NB4 (cell line): ENCODE measurements at regions not wholly inside any gene's neighbourhood (a gene's known extent, or its start where the extent isn't known, plus 50 kb on each side); places are given as distances from the start of the nearest gene placed in this dataset.

Experiments
- DNase-seq: peaks from one replicate; pipeline ENCODE4 v3.0.0; 2010; ENCODE audit warnings: low read depth
- H3K4me3 ChIP-seq: one replicate; pipeline ENCODE4 v1.5.1; 2011; ENCODE audit warnings: mild to moderate bottlenecking, low read depth, low read length, moderate library complexity
- CTCF ChIP-seq: IDR thresholded peaks from one replicate; pipeline ENCODE4 v1.5.1; 2012; ENCODE audit warnings: low read depth, low read length
- MAX ChIP-seq: IDR thresholded peaks from 2 replicates; pipeline ENCODE4 v1.6.1; 2011; ENCODE audit warnings: low read depth, low read length
- MYC ChIP-seq: IDR thresholded peaks from 2 replicates; pipeline ENCODE4 v1.6.1; 2011; ENCODE audit warnings: low read depth, low read length
- POLR2A ChIP-seq: IDR thresholded peaks from 2 replicates; pipeline ENCODE4 v1.6.1; 2011; ENCODE audit warnings: mild to moderate bottlenecking; ENCODE audit not compliant: insufficient read length; ENCODE audit errors: extremely low read depth

- TF ChIP-seq CTCF (no peak), POLR2A (no peak), MYC (no peak), MAX (no peak)
Measured at GRCh38 chr3:113051787-113052186, 61.0 kb downstream of the GTPBP8 start.

GRCh38 chr3:113053169-113053568 lies 62.4 kb downstream of the GTPBP8 start:
- DNase-seq, result no peak

More at GRCh38 chr3:113051787-113052186, 61.0 kb downstream of the GTPBP8 start:
- DNase-seq, result no peak
- no peak overlapping the region for H3K4me3 ChIP-seq

GRCh38 chr3:113054552-113054951 lies 63.8 kb downstream of the GTPBP8 start:
- H3K4me3 ChIP-seq, result no peak overlapping the region
- peak; percentile 88 for DNase-seq
- TF ChIP-seq CTCF, result no peak
- TF ChIP-seq MYC, result no peak
- TF ChIP-seq MAX, result no peak
- no peak for TF ChIP-seq POLR2A

More at GRCh38 chr3:113053169-113053568, 62.4 kb downstream of the GTPBP8 start:
- TF ChIP-seq CTCF, result no peak
- no peak for TF ChIP-seq MAX
- TF ChIP-seq MYC, result no peak
- TF ChIP-seq POLR2A, result no peak
- H3K4me3 ChIP-seq, result no peak overlapping the region

- no peak overlapping the region for H3K4me3 ChIP-seq
- TF ChIP-seq CTCF (no peak), MYC (no peak), POLR2A (no peak), MAX (no peak)
- peak; percentile 68 for DNase-seq
Measured at GRCh38 chr3:113055201-113055600, 64.4 kb downstream of the GTPBP8 start.

- H3K4me3 ChIP-seq, result no peak overlapping the region
- no peak for DNase-seq
- TF ChIP-seq MAX, result no peak
- no peak for TF ChIP-seq CTCF
- no peak for TF ChIP-seq POLR2A
- TF ChIP-seq MYC, result no peak
Measured at GRCh38 chr3:113055961-113056360, 65.2 kb downstream of the GTPBP8 start.

- no peak for DNase-seq
- TF ChIP-seq POLR2A (no peak), MAX (no peak), CTCF (no peak), MYC (no peak)
- no peak overlapping the region for H3K4me3 ChIP-seq
Measured at GRCh38 chr3:113057117-113057516, 66.3 kb downstream of the GTPBP8 start.
